Nephron progenitor cell (in vitro differentiated cells): ENCODE measurements at regions not wholly inside any gene's neighbourhood (a gene's known extent, or its start where the extent isn't known, plus 50 kb on each side); places are given as distances from the start of the nearest gene placed in this dataset.
"Not testable (repeated sequence)": the region's sequence is repeated elsewhere in the genome, so short reads cannot be mapped to it uniquely, and the experiment has no call there.

Experiments used
- DNase-seq: peaks from one replicate; pipeline ENCODE4 v3.0.0; 2021
- H3K27ac Mint-ChIP-seq: 2 replicates; pipeline ENCODE4 v1.8.0; 2021; ENCODE audit warnings: mild to moderate bottlenecking, moderate library complexity, mixed read lengths
- H3K27me3 Mint-ChIP-seq: 2 replicates; pipeline ENCODE4 v1.8.0; 2021; ENCODE audit warnings: mild to moderate bottlenecking, low read depth, mixed read lengths; ENCODE audit not compliant: poor library complexity
- H3K36me3 Mint-ChIP-seq: 2 replicates; pipeline ENCODE4 v1.8.0; 2021; ENCODE audit warnings: low read depth, mixed read lengths
- H3K4me1 Mint-ChIP-seq: 2 replicates; pipeline ENCODE4 v1.8.0; 2021; ENCODE audit warnings: mixed read lengths
- H3K4me3 Mint-ChIP-seq: 2 replicates; pipeline ENCODE4 v1.8.0; 2021; ENCODE audit warnings: mild to moderate bottlenecking, moderate library complexity, mixed read lengths
- H3K9me3 Mint-ChIP-seq: 2 replicates; pipeline ENCODE4 v1.8.0; 2021; ENCODE audit warnings: mild to moderate bottlenecking, moderate library complexity, mixed read lengths
- CTCF ChIP-seq: fragments of 200-600 bp; sonication (generic); IDR thresholded peaks from 2 replicates; pipeline ENCODE4 v1.5.0; 2021; ENCODE audit warnings: antibody characterized with exemption

GRCh38 chr15:79161837-79162508, 71.4 kb upstream of the RASGRF1 start:
- TF ChIP-seq CTCF: no peak
- no peaks in the 10 kb centered on the region for H3K36me3 Mint-ChIP-seq
- no peaks in the 10 kb centered on the region for H3K4me1 Mint-ChIP-seq

GRCh38 chr15:79160211-79160610, 69.6 kb upstream of the RASGRF1 start:
- TF ChIP-seq CTCF: no peak
- H3K4me1 Mint-ChIP-seq: no peaks in the 10 kb centered on the region
- no peak overlapping the region for H3K27ac Mint-ChIP-seq
- no peak overlapping the region for H3K4me3 Mint-ChIP-seq
- no peaks in the 10 kb centered on the region for H3K9me3 Mint-ChIP-seq
- no peak for DNase-seq
- no peaks in the 10 kb centered on the region for H3K36me3 Mint-ChIP-seq
- peaks cover 22% of the 10 kb centered on the region for H3K27me3 Mint-ChIP-seq

More at GRCh38 chr15:79161837-79162508, 71.4 kb upstream of the RASGRF1 start:
- H3K27ac Mint-ChIP-seq: no peak overlapping the region
- H3K27me3 Mint-ChIP-seq: peaks cover 30% of the 10 kb centered on the region
- DNase-seq: no peak
- no peaks in the 10 kb centered on the region for H3K9me3 Mint-ChIP-seq
- H3K4me3 Mint-ChIP-seq: no peak overlapping the region

- Mint-ChIP-seq H3K27me3 (peaks cover 19% of the 10 kb centered on the region), H3K9me3 (no peaks in the 10 kb centered on the region), H3K4me1 (peaks cover 5% of the 10 kb centered on the region), H3K27ac (no peak overlapping the region), H3K4me3 (no peak overlapping the region), H3K36me3 (no peaks in the 10 kb centered on the region)
- no peak for DNase-seq
- no peak for TF ChIP-seq CTCF
Measured at GRCh38 chr15:79157631-79158592, 67.3 kb upstream of the RASGRF1 start.

GRCh38 chr15:79156704-79157375, 66.3 kb upstream of the RASGRF1 start:
- no peak overlapping the region for H3K4me3 Mint-ChIP-seq
- peaks cover 5% of the 10 kb centered on the region for H3K4me1 Mint-ChIP-seq
- no peaks in the 10 kb centered on the region for H3K36me3 Mint-ChIP-seq
- no peak overlapping the region for H3K27ac Mint-ChIP-seq
- no peak for TF ChIP-seq CTCF
- no peak for DNase-seq
- peaks cover 13% of the 10 kb centered on the region for H3K27me3 Mint-ChIP-seq
- no peaks in the 10 kb centered on the region for H3K9me3 Mint-ChIP-seq

GRCh38 chr15:79154483-79155135, 64.0 kb upstream of the RASGRF1 start:
- Mint-ChIP-seq H3K9me3 (peaks cover 7% of the 10 kb centered on the region), H3K4me3 (no peak overlapping the region), H3K27ac (no peak overlapping the region), H3K27me3 (peaks cover 3% of the 10 kb centered on the region), H3K36me3 (no peaks in the 10 kb centered on the region), H3K4me1 (peaks cover 5% of the 10 kb centered on the region)
- no peak for TF ChIP-seq CTCF
- DNase-seq: no peak

GRCh38 chr15:79144290-79144689, 53.7 kb upstream of the RASGRF1 start:
- not testable (repeated sequence) for H3K4me3 Mint-ChIP-seq, H3K27ac Mint-ChIP-seq, H3K4me1 Mint-ChIP-seq, H3K36me3 Mint-ChIP-seq, DNase-seq
- Mint-ChIP-seq H3K27me3 (peaks cover 18% of the 10 kb centered on the region), H3K9me3 (peaks cover 60% of the 10 kb centered on the region)
